ENCODE measurements at regions not wholly inside any gene's neighbourhood (a gene's known extent, or its start where the extent isn't known, plus 50 kb on each side); places are given as distances from the start of the nearest gene placed in this dataset.

GRCh38 chr4:125938541-125938940, 623.8 kb downstream of the FAT4 start:
- CTCF ChIA-PET = interaction anchor here (0.6 kb wide), 1 partner anchor 1816 kb away, joined by 3 read pairs; no protein-coding TSS in a partner anchor
- H3K4me1 ChIP-seq (ENCODE audit: control insufficient read depth, insufficient read depth, low read length) = no peaks in the 10 kb centered on the region
- ATAC-seq = no peak
- in situ Hi-C loops (cut with MboI) (no loop called here), intact Hi-C loops (cut with micrococcal nuclease; ENCODE audit: unreplicated experiment) (no loop called here)
- H3K9ac ChIP-seq (ENCODE audit: control insufficient read depth, insufficient read depth, low read length) = no peak overlapping the region
- H3K27me3 ChIP-seq (replicated peaks in 1 of 2; ENCODE audit: control insufficient read depth in 2 of 2, insufficient read depth in 2 of 2, low read length in 1 of 2) = no peaks in the 10 kb centered on the region
- no peaks in the 10 kb centered on the region for H3K79me2 ChIP-seq (ENCODE audit: control insufficient read depth, insufficient read depth, low read length)
- no peaks in the 10 kb centered on the region for H3K36me3 ChIP-seq (ENCODE audit: control insufficient read depth in 2 of 2, insufficient read depth in 2 of 2, low read length in 1 of 2)
- RAD21 ChIA-PET (ENCODE audit: unreplicated experiment) = no interaction called here
- no peak overlapping the region for H3K4me3 ChIP-seq
- no peaks in the 10 kb centered on the region for H4K20me1 ChIP-seq (ENCODE audit: control insufficient read depth, insufficient read depth)
- SMC1A ChIA-PET (ENCODE audit: uncharacterized antibody, unreplicated experiment) = no interaction called here
- no peak overlapping the region for H3K4me2 ChIP-seq (ENCODE audit: control insufficient read depth, insufficient read depth)
- FAIRE-seq = no peak
- POLR2A ChIA-PET = no interaction called here
- no peaks in the 10 kb centered on the region for H3K9me3 ChIP-seq (replicated peaks; ENCODE audit: control insufficient read depth, insufficient read depth, low read length)
- DNase-seq (ENCODE audit: low read depth, low spot score) = no peak
- no TSS peak for BruUV-seq (replicated peaks)
- H3K27ac ChIP-seq (ENCODE audit: control insufficient read depth, insufficient read depth) = no peak overlapping the region
- no peak overlapping the region for H2AFZ ChIP-seq (ENCODE audit: control insufficient read depth, low read depth, low read length)
- TF ChIP-seq MYC (IDR thresholded peaks at IDR 0.05; ENCODE audit: insufficient read depth, insufficient read length, insufficient replicate concordance, low read length, severe bottlenecking) (no peak), BCL3 (IDR thresholded peaks at IDR 0.05; ENCODE audit: borderline replicate concordance, insufficient read depth, low read depth, low read length, poor library complexity, severe bottlenecking) (no peak), SREBF1 (IDR thresholded peaks at IDR 0.05; ENCODE audit: low read length) (no peak), SIX5 (IDR thresholded peaks at IDR 0.05; ENCODE audit: low read depth, low read length, severe bottlenecking) (no peak), RAD51 (IDR thresholded peaks at IDR 0.05) (no peak), NRF1 (conservative IDR thresholded peaks at IDR 0.05; ENCODE audit: low read depth, low read length) (no peak), POLR2AphosphoS2 (IDR thresholded peaks at IDR 0.05; ENCODE audit: low read depth, low read length) (no peak), BMI1 (IDR thresholded peaks at IDR 0.05; ENCODE audit: borderline replicate concordance) (no peak), CBFB (IDR thresholded peaks at IDR 0.05; ENCODE audit: low read depth) (no peak)
- TF ChIP-seq, protein P1, sequence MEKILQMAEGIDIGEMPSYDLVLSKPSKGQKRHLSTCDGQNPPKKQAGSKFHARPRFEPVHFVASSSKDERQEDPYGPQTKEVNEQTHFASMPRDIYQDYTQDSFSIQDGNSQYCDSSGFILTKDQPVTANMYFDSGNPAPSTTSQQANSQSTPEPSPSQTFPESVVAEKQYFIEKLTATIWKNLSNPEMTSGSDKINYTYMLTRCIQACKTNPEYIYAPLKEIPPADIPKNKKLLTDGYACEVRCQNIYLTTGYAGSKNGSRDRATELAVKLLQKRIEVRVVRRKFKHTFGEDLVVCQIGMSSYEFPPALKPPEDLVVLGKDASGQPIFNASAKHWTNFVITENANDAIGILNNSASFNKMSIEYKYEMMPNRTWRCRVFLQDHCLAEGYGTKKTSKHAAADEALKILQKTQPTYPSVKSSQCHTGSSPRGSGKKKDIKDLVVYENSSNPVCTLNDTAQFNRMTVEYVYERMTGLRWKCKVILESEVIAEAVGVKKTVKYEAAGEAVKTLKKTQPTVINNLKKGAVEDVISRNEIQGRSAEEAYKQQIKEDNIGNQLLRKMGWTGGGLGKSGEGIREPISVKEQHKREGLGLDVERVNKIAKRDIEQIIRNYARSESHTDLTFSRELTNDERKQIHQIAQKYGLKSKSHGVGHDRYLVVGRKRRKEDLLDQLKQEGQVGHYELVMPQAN (conservative IDR thresholded peaks at IDR 0.05) = no peak
- TF ChIP-seq, protein P2, sequence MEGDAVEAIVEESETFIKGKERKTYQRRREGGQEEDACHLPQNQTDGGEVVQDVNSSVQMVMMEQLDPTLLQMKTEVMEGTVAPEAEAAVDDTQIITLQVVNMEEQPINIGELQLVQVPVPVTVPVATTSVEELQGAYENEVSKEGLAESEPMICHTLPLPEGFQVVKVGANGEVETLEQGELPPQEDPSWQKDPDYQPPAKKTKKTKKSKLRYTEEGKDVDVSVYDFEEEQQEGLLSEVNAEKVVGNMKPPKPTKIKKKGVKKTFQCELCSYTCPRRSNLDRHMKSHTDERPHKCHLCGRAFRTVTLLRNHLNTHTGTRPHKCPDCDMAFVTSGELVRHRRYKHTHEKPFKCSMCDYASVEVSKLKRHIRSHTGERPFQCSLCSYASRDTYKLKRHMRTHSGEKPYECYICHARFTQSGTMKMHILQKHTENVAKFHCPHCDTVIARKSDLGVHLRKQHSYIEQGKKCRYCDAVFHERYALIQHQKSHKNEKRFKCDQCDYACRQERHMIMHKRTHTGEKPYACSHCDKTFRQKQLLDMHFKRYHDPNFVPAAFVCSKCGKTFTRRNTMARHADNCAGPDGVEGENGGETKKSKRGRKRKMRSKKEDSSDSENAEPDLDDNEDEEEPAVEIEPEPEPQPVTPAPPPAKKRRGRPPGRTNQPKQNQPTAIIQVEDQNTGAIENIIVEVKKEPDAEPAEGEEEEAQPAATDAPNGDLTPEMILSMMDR (IDR thresholded peaks at IDR 0.05 in 2 of 3, conservative IDR thresholded peaks at IDR 0.05 in 1 of 3; ENCODE audit: control insufficient read depth in 2 of 3, extremely low read depth in 1 of 3, insufficient read depth in 1 of 3, low read depth in 3 of 3, low read length in 3 of 3) = no peak
- TF ChIP-seq, protein P3, sequence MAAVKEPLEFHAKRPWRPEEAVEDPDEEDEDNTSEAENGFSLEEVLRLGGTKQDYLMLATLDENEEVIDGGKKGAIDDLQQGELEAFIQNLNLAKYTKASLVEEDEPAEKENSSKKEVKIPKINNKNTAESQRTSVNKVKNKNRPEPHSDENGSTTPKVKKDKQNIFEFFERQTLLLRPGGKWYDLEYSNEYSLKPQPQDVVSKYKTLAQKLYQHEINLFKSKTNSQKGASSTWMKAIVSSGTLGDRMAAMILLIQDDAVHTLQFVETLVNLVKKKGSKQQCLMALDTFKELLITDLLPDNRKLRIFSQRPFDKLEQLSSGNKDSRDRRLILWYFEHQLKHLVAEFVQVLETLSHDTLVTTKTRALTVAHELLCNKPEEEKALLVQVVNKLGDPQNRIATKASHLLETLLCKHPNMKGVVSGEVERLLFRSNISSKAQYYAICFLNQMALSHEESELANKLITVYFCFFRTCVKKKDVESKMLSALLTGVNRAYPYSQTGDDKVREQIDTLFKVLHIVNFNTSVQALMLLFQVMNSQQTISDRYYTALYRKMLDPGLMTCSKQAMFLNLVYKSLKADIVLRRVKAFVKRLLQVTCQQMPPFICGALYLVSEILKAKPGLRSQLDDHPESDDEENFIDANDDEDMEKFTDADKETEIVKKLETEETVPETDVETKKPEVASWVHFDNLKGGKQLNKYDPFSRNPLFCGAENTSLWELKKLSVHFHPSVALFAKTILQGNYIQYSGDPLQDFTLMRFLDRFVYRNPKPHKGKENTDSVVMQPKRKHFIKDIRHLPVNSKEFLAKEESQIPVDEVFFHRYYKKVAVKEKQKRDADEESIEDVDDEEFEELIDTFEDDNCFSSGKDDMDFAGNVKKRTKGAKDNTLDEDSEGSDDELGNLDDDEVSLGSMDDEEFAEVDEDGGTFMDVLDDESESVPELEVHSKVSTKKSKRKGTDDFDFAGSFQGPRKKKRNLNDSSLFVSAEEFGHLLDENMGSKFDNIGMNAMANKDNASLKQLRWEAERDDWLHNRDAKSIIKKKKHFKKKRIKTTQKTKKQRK (IDR thresholded peaks at IDR 0.05; ENCODE audit: low read depth, low read length) = no peak
- TF ChIP-seq, protein P4, sequence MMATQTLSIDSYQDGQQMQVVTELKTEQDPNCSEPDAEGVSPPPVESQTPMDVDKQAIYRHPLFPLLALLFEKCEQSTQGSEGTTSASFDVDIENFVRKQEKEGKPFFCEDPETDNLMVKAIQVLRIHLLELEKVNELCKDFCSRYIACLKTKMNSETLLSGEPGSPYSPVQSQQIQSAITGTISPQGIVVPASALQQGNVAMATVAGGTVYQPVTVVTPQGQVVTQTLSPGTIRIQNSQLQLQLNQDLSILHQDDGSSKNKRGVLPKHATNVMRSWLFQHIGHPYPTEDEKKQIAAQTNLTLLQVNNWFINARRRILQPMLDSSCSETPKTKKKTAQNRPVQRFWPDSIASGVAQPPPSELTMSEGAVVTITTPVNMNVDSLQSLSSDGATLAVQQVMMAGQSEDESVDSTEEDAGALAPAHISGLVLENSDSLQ (IDR thresholded peaks at IDR 0.05) = no peak
- TF ChIP-seq, protein P5, sequence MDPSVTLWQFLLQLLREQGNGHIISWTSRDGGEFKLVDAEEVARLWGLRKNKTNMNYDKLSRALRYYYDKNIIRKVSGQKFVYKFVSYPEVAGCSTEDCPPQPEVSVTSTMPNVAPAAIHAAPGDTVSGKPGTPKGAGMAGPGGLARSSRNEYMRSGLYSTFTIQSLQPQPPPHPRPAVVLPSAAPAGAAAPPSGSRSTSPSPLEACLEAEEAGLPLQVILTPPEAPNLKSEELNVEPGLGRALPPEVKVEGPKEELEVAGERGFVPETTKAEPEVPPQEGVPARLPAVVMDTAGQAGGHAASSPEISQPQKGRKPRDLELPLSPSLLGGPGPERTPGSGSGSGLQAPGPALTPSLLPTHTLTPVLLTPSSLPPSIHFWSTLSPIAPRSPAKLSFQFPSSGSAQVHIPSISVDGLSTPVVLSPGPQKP (IDR thresholded peaks at IDR 0.05; ENCODE audit: low read depth, low read length) = no peak
